Epithelial cell of esophagus (primary cell): ENCODE measurements at regions not wholly inside any gene's neighbourhood (a gene's known extent, or its start where the extent isn't known, plus 50 kb on each side); places are given as distances from the start of the nearest gene placed in this dataset.

ENCODE experiments used
- DNase-seq: peaks from one replicate; pipeline ENCODE4 v3.0.0; 2010; ENCODE audit warnings: low read depth
- H3K4me3 ChIP-seq: 2 replicates; pipeline ENCODE4 v1.5.1; 2011; ENCODE audit warnings: mild to moderate bottlenecking, low read length, control low read depth
- TF ChIP-seq, protein P1 (sequence below): IDR thresholded peaks from 2 replicates; pipeline ENCODE4 v1.5.1; 2011; ENCODE audit warnings: low read depth, mild to moderate bottlenecking, low read length, control low read depth, inconsistent platforms; ENCODE audit not compliant: insufficient read depth; ENCODE audit errors: missing control alignments

DNA sequence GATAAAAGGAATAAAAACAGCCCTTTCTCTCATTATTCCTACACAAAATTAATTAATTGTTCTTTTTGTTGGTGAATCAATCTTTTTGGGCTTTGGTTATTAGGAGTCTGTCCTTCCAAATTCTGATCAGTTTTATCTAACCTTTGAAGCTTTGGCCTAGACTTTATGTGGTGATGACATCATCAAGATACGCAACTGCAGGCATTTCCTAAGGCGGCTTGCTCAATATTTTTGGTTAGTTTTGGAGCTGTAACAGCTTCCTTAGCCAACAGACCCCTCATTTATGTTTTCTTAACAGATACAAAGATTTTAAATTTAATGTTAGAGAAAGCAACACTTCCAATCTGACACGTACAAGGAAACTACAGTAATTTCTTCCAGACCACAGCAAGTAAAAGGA, 87.8 kb upstream of the PDE3A start:
- no peak overlapping the region for H3K4me3 ChIP-seq
- TF ChIP-seq, protein P1, sequence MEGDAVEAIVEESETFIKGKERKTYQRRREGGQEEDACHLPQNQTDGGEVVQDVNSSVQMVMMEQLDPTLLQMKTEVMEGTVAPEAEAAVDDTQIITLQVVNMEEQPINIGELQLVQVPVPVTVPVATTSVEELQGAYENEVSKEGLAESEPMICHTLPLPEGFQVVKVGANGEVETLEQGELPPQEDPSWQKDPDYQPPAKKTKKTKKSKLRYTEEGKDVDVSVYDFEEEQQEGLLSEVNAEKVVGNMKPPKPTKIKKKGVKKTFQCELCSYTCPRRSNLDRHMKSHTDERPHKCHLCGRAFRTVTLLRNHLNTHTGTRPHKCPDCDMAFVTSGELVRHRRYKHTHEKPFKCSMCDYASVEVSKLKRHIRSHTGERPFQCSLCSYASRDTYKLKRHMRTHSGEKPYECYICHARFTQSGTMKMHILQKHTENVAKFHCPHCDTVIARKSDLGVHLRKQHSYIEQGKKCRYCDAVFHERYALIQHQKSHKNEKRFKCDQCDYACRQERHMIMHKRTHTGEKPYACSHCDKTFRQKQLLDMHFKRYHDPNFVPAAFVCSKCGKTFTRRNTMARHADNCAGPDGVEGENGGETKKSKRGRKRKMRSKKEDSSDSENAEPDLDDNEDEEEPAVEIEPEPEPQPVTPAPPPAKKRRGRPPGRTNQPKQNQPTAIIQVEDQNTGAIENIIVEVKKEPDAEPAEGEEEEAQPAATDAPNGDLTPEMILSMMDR: no peak

DNA sequence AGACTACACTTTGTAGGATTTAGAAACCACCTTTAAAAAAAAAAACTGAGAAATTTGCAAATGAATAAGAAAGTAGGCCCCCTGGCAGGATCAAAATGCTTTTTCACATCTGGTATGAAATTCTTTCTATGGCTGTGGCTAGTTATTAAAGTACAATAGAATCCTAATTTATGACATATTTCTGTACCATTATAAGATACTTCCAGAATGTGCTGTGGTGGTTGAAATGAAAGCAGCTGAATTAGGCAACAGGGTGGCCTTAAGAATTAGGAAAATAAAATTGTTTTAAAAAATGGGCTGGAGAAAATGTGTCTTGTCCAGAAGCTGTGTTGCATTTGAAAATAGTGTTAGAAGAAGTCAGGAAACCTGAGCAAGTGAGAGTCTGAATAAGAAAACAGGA, 85.9 kb upstream of the PDE3A start:
- TF ChIP-seq, protein P1: no peak
- no peak for DNase-seq
- H3K4me3 ChIP-seq: no peak overlapping the region

More for the DNA sequence above, 87.8 kb upstream of the PDE3A start:
- DNase-seq: no peak

DNA sequence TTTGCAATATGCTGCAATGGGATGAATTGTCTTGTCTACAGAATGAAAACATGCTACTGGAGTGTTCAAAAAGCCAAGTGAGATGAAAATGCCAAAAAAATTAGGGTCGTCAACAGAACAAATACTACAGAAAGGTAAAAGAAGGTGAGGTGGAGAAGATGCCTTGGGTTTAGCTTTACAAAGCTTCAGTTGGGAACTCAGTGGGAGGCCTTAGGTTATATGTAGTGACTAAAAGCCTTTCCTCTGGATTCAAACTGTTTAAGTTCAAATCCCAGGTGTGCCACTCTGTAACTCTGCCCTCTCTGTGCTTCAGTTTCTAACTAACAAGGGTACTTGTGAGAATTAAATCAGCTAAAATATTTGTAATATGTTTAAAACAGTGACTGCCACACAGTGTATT, 84.9 kb upstream of the PDE3A start:
- no peak overlapping the region for H3K4me3 ChIP-seq
- TF ChIP-seq, protein P1: no peak
- DNase-seq: no peak

DNA sequence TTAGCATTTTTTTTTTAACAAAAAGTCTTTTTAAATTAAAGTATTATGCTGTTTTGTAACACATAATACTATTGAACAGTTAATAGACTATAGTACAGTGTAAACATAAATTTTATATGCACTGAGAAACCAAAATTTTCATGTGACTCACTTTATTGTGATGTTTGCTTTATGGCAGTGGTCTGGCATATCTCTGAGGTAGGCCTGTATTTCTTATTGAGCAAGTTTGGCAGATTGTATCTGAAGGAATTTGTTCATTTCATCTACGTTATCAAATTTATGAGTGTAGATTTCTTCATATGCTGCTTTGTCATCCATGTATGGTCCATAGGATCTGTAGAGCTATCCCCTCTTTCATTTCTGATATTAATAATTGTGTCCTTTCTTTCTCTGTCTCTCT, 78.8 kb upstream of the PDE3A start:
- TF ChIP-seq, protein P1: no peak

DNA sequence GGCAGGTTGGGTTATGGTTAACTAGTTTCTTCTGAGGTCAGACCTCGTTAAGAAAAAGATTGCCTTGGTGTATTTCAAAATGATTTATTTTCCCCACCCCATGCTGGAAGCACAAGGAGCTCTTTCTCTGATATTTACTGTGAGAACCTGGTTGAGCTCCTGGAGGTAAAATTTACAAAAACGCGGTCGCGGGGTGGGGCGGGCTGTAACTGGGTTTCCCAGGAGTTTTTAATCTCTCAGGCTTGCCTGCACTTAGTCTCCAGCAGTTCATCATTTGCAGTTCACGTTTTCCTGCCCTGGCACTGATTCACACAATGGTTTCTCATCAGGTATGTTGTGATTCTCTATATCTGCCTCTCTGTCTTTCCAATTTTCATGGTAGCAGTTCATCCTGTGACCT, 67.9 kb upstream of the PDE3A start:
- no peak for DNase-seq
- H3K4me3 ChIP-seq: no peak overlapping the region
- TF ChIP-seq, protein P1: no peak

More for the DNA sequence above, 78.8 kb upstream of the PDE3A start:
- no peak overlapping the region for H3K4me3 ChIP-seq
- no peak for DNase-seq

DNA sequence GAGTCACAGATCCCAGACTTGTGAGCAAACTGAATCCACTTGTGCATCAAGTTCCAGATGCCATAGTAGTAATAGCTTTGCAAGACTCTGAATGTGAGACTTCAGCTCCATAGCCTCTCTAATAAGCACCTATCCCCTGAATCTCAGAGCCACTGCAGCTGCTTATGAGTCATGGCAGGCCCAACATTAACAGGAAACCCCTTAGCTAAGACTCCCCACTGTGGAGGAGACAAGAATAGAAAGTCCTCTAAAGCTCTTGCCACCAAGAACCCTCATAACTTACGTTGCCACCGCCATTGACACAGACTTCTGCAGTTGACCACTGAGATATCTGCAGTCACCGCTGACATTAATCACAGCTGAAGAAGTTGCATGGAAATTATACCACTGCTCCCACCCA, 62.9 kb upstream of the PDE3A start:
- no peak overlapping the region for H3K4me3 ChIP-seq
- TF ChIP-seq, protein P1: no peak
- DNase-seq: no peak

DNA sequence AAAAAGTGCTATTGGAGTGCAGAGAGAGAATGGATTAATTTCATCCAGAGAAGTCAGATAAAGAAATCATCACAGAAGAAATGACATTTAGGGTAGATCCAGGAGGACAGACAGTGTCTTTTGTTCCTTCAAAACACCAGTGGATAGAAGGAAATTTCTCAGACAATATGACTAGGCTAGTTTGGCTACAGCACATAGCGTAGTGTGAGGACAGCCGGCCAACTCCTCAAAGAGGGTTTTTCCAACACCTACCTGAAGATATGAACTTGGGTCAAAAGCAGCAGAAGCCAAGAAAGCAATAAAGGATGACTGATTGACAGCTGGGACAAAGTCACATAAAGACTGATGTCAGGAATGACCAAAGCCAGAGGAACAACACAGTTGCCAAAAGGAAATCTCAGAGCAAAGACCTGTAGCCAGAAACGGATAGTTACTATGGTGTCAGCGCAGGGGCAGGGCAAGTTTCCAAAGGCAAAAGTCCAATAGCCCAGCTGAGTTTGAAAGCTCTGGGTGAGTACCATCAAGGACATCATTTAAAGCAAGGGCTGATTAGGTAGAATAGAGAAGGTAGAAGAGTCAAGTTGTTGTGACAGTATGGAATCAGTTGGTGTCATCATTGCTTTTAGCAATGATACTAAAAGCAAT, 58.7 kb upstream of the PDE3A start:
- no peak for DNase-seq
- H3K4me3 ChIP-seq: no peak overlapping the region
- TF ChIP-seq, protein P1: no peak
